ENCODE measurements at regions not wholly inside any gene's neighbourhood (a gene's known extent, or its start where the extent isn't known, plus 50 kb on each side); places are given as distances from the start of the nearest gene placed in this dataset.

- no peaks in the 10 kb centered on the region for H3K9me1 ChIP-seq (ENCODE audit: insufficient read depth, low read length)
- no TSS peak for BruUV-seq (replicated peaks)
Observed at GRCh38 chr16:50866806-50867205, 124.9 kb downstream of the CYLD start.

More at GRCh38 chr16:50866806-50867205, 124.9 kb downstream of the CYLD start:
- no peak for ATAC-seq (ENCODE audit: low read depth)
- H3K36me3 ChIP-seq (ENCODE audit: control insufficient read depth, insufficient read depth, low read length), result no peaks in the 10 kb centered on the region
- H3K79me1 ChIP-seq (ENCODE audit: low read depth in 1 of 2, low read length in 2 of 2), result no peaks in the 10 kb centered on the region
- no peak overlapping the region for H2AK5ac ChIP-seq (ENCODE audit: low read depth, low read length)
- no peaks in the 10 kb centered on the region for H4K20me1 ChIP-seq (ENCODE audit: insufficient read depth, low read length)
- H3K9ac ChIP-seq (ENCODE audit: low read depth, low read length), result no peak overlapping the region
- ChIA-PET POLR2A (ENCODE audit: unreplicated experiment) (no interaction called here), CTCF (no interaction called here)
- H3K27me3 ChIP-seq (ENCODE audit: control insufficient read depth, insufficient read depth, low read length), result no peaks in the 10 kb centered on the region; the same call in 1 of the 2 replicates
- H4K5ac ChIP-seq (ENCODE audit: low read depth, low read length), result no peak overlapping the region
- no peak overlapping the region for H3K18ac ChIP-seq (ENCODE audit: low read depth, low read length)
- H3K4me3 ChIP-seq (ENCODE audit: insufficient read depth, low read depth, low read length), result no peak overlapping the region
- H3K23ac ChIP-seq (ENCODE audit: low read depth, low read length), result no peak overlapping the region
- no peak overlapping the region for H4K91ac ChIP-seq (ENCODE audit: insufficient read depth, low read depth, low read length)
- no CpG with 5 or more reads among the region's 2 CpGs for WGBS, 2 experiments (ENCODE audit: extremely low coverage in 2 of 2, insufficient read length in 1 of 2)
- H4K8ac ChIP-seq (ENCODE audit: low read depth in 2 of 2, low read length in 2 of 2), result no peak overlapping the region
- no peak overlapping the region for H3K27ac ChIP-seq (ENCODE audit: insufficient read depth, low read length)
- H2BK15ac ChIP-seq (ENCODE audit: low read depth, low read length), result no peak overlapping the region
- in situ Hi-C loops (cut with MboI; ENCODE audit: low sequenced_read_pairs), result no loop called here
- no peak overlapping the region for H2AFZ ChIP-seq (replicated peaks; ENCODE audit: low read length, poor library complexity)
- intact Hi-C loops (cut with micrococcal nuclease), result no loop called here
- H3K56ac ChIP-seq (ENCODE audit: extremely low read depth, insufficient read depth, low read length), result no peak overlapping the region
- peaks cover 4% of the 10 kb centered on the region; the same call in 1 of the 2 replicates for H3K4me1 ChIP-seq (ENCODE audit: control insufficient read depth, insufficient read depth, low read length)
- no peak overlapping the region for H3K14ac ChIP-seq (replicated peaks; ENCODE audit: low read depth, low read length)
- H2BK20ac ChIP-seq (ENCODE audit: low read depth, low read length), result no peak overlapping the region
- no peak overlapping the region for H2BK120ac ChIP-seq (ENCODE audit: low read depth, low read length)
- DNase-seq, result no peak
- TF ChIP-seq CHD1 (IDR thresholded peaks at IDR 0.05; ENCODE audit: low read depth, low read length) (no peak), ELK1 (IDR thresholded peaks at IDR 0.05; ENCODE audit: borderline replicate concordance, low read depth, low read length) (no peak), RAD21 (IDR thresholded peaks at IDR 0.05; ENCODE audit: low read length) (no peak), MXI1 (IDR thresholded peaks at IDR 0.05; ENCODE audit: borderline replicate concordance, low read depth, low read length) (no peak), SMC3 (IDR thresholded peaks at IDR 0.05; ENCODE audit: low read depth, low read length) (no peak), MAZ (IDR thresholded peaks at IDR 0.05; ENCODE audit: borderline replicate concordance, low read depth, low read length) (no peak), RCOR1 (IDR thresholded peaks at IDR 0.05; ENCODE audit: insufficient replicate concordance, low read length) (no peak), CEBPB (IDR thresholded peaks at IDR 0.05; ENCODE audit: low read depth, low read length) (no peak), NFE2L2 (IDR thresholded peaks at IDR 0.05; ENCODE audit: low read depth, low read length) (no peak), RFX5 (IDR thresholded peaks at IDR 0.05; ENCODE audit: low read depth, low read length) (no peak), FOS (IDR thresholded peaks at IDR 0.05; ENCODE audit: low read depth, low read length) (no peak)
- TF ChIP-seq, protein P1, sequence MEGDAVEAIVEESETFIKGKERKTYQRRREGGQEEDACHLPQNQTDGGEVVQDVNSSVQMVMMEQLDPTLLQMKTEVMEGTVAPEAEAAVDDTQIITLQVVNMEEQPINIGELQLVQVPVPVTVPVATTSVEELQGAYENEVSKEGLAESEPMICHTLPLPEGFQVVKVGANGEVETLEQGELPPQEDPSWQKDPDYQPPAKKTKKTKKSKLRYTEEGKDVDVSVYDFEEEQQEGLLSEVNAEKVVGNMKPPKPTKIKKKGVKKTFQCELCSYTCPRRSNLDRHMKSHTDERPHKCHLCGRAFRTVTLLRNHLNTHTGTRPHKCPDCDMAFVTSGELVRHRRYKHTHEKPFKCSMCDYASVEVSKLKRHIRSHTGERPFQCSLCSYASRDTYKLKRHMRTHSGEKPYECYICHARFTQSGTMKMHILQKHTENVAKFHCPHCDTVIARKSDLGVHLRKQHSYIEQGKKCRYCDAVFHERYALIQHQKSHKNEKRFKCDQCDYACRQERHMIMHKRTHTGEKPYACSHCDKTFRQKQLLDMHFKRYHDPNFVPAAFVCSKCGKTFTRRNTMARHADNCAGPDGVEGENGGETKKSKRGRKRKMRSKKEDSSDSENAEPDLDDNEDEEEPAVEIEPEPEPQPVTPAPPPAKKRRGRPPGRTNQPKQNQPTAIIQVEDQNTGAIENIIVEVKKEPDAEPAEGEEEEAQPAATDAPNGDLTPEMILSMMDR (conservative IDR thresholded peaks at IDR 0.05; ENCODE audit: low read depth, low read length), result no peak
- H2BK5ac ChIP-seq (ENCODE audit: low read depth, low read length, poor library complexity, severe bottlenecking), result no peak overlapping the region
- H3K4me2 ChIP-seq (ENCODE audit: low read depth, low read length), result no peak overlapping the region
- H2AK9ac ChIP-seq (replicated peaks; ENCODE audit: low read depth, low read length, poor library complexity), result no peak overlapping the region
- no peak overlapping the region for H3K4ac ChIP-seq (ENCODE audit: low read depth, low read length)
- dilution Hi-C loops (cut with HindIII; ENCODE audit: low sequenced_read_pairs, unreplicated experiment), result no loop called here
- no peaks in the 10 kb centered on the region for H3K9me3 ChIP-seq (ENCODE audit: control insufficient read depth, insufficient read depth, low read length)

All from IMR-90 (cell line).